HG03565 (cell line): ENCODE measurements at regions not wholly inside any gene's neighbourhood (a gene's known extent, or its start where the extent isn't known, plus 50 kb on each side); places are given as distances from the start of the nearest gene placed in this dataset.

Experiments used
- ATAC-seq: cut with Tn5 transposase; IDR thresholded peaks from one replicate; pipeline ENCODE4 v1.9.1; 2021; ENCODE audit warnings: mild to moderate bottlenecking, moderate library complexity; ENCODE audit not compliant: unreplicated experiment

- ATAC-seq, result no peak
These were observed 305.7 kb upstream of the SETBP1 start for GRCh38 chr18:44374966-44375365.

- ATAC-seq, result no peak
These were observed 294.3 kb upstream of the SETBP1 start for GRCh38 chr18:44386401-44386800.

DNA sequence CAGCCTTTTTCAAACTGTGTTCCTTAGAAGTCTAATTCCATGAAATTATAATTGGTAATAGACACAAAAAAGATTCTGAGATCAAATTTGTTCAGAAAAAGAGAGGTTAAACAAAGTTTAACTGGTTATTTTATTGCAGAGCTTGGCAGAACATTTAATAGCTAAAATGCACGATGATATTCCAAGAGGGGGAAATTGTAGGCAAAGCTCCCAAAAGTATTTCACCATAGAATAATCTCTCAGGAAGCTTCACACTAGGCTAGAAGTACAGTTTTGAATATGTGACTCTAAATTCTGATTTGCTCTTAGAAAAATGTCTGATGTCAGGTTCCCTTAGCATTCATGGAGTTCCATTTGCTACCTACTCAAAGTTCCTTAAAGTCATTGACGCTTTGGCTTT lies 292.4 kb upstream of the SETBP1 start:
- no peak for ATAC-seq

GRCh38 chr18:44392933-44393332 lies 287.8 kb upstream of the SETBP1 start:
- ATAC-seq, result no peak

DNA sequence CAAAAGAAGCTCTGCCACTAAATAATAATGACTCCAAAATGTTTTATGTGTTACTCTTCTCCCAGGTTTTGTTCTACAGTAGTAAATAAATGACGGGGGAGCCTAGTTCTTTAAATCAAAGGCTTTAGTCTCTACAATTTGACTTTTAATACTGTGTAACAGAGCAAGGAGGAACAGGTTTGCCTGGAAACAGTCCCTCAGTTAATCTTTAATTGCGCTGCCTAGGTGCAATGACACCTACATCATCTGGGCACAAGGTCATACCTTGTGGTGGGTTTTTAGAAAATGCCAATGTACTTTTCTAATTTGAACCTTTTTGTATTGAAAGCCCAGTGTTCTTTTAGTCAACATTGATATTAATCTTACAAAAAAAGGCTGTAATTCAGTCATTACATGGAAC lies 287.3 kb upstream of the SETBP1 start:
- no peak for ATAC-seq

- ATAC-seq, result no peak
These were observed 284.1 kb upstream of the SETBP1 start for GRCh38 chr18:44396550-44396949.

- ATAC-seq, result no peak
These were observed 271.6 kb upstream of the SETBP1 start for GRCh38 chr18:44409071-44409470.

DNA sequence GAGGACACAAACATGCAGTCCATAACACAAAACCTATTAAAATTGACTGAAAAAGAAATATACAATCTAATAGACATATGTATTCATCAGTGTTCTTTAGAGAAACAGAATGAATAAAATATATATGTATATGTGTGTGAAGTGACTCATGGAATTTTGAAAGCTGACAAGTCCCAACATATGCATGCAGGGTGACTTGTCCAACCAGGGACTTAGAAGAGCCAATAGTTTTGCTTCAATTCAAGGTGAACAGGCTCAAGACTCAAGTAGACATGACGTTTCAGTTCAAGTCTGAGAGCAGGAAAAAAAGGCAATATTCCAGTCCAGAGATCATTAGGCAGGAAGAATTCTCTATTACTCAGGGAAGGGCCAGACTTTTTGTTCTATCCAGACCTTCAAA lies 271.2 kb upstream of the SETBP1 start:
- no peak for ATAC-seq

- ATAC-seq, result no peak
These were observed 269.9 kb upstream of the SETBP1 start for GRCh38 chr18:44410740-44411139.

DNA sequence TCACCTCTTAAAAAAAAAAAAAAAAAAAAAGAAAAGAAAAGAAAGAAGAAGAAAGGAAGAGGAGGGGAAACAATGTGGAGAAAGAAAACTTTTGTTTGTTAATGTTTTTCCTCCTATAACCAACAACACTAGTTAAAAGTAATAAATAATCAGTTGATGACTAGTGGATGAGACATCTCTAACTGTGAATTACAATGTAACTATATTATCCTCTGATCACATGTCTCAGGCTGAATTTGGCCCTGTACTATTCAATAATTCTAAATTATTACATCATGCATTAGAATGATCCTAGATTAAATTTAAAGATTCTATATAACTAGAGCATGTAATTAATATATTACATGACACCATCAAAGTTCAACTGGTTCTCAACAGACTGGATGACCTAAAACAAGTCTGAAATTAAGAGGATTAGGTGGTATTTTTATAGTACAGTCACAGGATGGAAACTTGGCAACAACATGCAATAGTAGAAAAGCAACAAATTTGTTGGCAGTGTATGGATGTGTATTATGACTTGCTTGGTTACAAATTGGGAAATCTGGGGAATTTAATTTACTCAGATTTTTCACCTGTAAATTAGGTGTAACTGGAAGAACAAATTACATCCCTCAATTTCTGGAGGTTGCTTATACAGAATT lies 269.3 kb upstream of the SETBP1 start:
- ATAC-seq, result no peak

DNA sequence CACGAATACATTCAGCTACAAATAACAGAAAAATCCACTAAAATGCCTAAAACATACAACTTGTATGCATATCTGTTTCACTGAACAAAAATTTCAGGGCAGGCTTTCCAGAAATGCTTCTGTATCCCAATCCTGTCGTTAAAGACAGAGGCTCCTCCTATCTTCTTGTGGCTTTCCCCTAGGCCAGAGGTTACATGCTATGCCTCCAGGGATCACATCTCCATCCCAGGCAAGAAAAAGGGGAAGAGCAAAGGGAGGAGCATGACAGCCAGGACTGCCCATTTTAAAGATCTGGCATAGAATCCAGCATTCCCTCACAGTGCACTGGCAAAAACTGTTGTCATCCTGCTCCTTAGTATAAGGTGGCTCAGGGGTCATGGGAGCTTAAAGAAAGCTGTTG lies 268.7 kb upstream of the SETBP1 start:
- ATAC-seq, result no peak

DNA sequence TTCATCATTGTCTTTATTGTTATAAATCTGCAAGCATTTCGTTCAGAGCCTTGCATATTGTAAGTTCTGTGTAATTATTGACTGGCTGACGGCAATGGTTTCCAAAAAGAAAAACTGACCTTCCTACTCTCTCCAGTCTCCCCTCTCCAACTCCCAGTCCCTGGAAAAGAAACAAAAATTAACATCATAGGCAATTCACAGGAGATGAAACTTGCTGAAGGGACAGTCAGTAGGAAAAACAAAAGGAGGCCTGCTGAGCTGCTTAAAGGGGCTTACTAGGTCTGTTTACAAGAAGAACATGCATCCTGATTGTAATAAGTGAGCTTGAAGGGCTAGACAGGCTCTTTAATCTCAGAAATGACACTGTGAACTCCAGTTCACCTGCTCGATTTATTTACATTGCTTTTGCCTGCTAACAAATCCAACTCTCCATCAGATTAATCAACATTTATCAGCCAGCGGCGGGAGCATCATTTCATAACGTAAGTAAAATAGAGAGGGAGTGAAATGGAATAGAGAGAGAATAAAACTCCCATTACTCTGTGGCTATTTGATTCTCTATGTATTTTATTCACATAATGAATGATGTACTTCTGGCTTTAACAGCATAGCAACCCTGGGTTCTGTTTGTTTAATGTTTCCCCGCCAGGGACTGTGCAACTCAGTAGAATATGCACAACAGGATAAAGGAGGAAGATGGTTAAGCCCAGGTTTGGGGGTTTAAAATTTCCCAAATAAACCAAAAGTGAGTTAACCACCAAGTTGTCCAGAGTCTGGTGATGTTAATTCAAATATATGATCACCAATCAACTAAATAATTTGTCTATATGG lies 256.7 kb upstream of the SETBP1 start:
- ATAC-seq, result no peak

DNA sequence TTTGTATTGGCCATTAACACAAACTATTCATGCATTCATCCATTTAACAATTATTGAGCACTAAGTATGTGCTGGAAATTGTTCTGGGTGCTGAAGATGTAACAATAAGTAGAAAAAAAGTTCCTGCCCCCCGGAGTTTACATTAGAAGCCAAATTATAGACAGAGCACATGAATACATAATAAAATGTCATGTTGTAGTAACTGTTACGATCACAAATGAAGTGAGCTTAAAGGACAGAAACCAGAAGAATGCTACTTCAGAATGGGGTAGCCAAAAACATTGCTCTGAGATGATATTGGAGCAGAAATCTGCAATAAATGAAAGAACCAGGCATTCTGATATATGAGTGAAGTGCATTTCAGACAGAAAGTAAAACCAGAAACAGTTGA lies 256.0 kb upstream of the SETBP1 start:
- no peak for ATAC-seq

GRCh38 chr18:44425161-44425560 lies 255.5 kb upstream of the SETBP1 start:
- no peak for ATAC-seq

GRCh38 chr18:44437603-44438002 lies 243.1 kb upstream of the SETBP1 start:
- no peak for ATAC-seq

DNA sequence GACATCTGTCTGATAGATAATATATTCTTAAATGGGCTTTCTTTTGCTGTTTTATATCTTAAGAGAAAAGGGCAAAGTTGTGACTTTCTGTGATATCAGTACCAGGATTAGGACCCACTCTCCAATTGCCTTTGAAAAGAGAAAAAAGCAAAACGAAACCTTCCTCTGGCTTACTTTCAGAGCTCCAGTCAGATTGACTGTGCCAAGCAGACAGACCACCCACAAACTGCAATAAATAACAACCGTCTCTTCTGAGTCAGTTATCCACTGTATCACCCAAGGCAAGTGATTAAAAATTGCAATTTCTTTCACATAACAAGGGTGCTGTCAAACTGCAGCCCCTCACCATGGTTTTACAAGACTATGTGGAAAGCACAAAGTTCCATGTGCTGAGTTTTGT lies 230.5 kb upstream of the SETBP1 start:
- ATAC-seq, result no peak

DNA sequence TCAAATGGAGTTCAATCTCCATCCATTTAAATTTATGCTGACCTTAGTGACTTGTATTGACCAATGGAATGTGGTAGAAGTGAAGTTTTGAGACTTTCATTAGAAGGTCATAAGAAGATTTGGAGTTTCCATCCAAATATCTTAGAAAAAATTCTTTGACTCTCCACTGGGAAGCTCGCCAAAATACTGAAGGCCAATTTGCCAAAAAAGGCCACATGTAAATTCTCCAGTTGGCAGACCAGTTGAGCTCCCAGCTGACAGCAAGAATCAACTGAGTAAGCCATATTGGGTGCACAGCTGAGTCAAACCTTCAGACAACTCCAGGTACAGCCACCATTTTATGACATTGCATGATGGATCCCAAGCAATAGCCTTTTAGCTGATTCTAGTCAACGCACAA lies 228.3 kb upstream of the SETBP1 start:
- no peak for ATAC-seq

DNA sequence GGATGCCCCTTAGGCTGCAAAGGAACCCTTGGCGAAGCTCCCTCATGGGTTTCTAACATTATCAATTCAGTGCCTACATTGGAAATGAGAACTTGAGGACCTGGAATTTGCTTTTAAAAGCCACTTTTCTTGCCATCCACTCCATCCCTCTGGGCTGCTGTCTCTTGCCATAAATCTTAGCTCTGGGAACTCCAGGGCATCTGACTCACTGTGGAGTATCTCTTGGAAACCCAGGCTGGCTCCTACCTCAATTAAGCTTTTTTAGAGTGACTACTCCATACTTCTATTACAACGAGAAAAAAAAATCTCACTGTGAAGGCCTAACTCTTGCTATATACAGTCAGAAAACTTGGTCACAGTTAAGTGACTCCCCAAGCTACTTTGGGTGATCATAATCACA lies 227.2 kb upstream of the SETBP1 start:
- no peak for ATAC-seq

- ATAC-seq, result no peak
These were observed 221.9 kb upstream of the SETBP1 start for GRCh38 chr18:44458777-44459176.

DNA sequence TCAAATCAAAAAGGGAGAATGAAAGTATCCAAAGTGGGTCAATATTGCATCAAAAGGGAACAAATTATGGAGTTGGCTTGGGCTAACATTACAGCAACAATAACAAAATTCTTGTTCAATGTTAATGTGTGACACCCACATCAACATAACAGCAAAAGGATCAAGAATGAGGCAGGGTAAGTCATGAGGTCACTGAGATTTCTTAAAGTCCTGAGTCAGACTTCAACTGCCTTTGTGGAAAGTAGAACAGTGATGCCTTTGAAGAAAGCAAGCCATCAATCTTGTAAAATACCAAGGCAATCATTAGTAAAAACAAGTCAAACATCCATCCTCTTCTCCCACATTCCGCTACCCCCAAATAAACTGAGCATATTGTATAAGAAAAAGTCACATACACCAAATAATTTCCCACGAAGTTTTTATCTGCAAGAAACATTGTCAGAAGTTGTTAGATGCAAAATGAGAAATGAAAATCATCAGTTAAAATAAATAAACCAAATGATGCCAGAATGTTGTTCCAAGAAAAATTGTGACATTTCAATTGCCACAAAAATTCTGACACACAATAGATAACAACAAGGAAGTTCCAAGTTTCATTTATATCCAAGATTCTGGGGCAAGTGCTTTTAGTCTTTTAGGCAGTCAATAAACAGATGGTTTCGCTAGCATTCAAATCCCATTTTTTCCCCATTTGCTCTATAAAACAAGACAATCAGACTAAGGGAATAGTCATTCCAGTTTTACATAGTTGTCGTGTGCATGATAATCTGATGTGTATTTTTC lies 216.1 kb upstream of the SETBP1 start:
- no peak for ATAC-seq

GRCh38 chr18:44465381-44465841 lies 215.3 kb upstream of the SETBP1 start:
- ATAC-seq, result no peak

GRCh38 chr18:44466997-44467396 lies 213.7 kb upstream of the SETBP1 start:
- ATAC-seq, result no peak
